HL-60 (cell line): ENCODE measurements at regions not wholly inside any gene's neighbourhood (a gene's known extent, or its start where the extent isn't known, plus 50 kb on each side); places are given as distances from the start of the nearest gene placed in this dataset.

Experiments
- POLR2AphosphoS5 ChIP-seq: IDR thresholded peaks from 2 replicates; pipeline ENCODE4 v1.6.1; 2012; ENCODE audit warnings: low read depth
- TF ChIP-seq, protein P1 (sequence below): IDR thresholded peaks from one replicate; pipeline ENCODE4 v1.5.1; 2011; ENCODE audit warnings: low read length, control low read depth, inconsistent platforms; ENCODE audit not compliant: insufficient read depth

DNA sequence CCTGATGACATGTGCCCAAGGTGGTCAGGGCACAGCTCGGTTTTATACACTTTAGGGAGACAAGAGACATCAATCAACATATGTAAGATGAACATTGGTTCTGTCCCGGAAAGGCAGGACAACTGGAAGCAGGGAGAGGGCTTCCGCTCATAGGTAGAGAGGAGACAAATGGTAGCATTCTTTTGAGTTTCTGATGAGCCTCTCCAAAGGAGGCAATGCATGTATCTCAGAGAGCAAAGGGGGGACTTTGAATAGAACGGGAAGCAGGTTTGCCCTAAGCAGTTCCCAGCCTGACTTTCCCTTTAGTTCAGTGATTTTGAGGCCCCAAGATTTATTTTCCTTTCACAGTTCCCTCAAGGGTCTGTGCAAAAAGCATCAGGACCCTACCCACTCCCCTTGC is 172.4 kb upstream of the TNRC6C start:
- TF ChIP-seq, protein P1, sequence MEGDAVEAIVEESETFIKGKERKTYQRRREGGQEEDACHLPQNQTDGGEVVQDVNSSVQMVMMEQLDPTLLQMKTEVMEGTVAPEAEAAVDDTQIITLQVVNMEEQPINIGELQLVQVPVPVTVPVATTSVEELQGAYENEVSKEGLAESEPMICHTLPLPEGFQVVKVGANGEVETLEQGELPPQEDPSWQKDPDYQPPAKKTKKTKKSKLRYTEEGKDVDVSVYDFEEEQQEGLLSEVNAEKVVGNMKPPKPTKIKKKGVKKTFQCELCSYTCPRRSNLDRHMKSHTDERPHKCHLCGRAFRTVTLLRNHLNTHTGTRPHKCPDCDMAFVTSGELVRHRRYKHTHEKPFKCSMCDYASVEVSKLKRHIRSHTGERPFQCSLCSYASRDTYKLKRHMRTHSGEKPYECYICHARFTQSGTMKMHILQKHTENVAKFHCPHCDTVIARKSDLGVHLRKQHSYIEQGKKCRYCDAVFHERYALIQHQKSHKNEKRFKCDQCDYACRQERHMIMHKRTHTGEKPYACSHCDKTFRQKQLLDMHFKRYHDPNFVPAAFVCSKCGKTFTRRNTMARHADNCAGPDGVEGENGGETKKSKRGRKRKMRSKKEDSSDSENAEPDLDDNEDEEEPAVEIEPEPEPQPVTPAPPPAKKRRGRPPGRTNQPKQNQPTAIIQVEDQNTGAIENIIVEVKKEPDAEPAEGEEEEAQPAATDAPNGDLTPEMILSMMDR: no peak
- TF ChIP-seq POLR2AphosphoS5: no peak
